ENCODE measurements at regions not wholly inside any gene's neighbourhood (a gene's known extent, or its start where the extent isn't known, plus 50 kb on each side); places are given as distances from the start of the nearest gene placed in this dataset.

DNA sequence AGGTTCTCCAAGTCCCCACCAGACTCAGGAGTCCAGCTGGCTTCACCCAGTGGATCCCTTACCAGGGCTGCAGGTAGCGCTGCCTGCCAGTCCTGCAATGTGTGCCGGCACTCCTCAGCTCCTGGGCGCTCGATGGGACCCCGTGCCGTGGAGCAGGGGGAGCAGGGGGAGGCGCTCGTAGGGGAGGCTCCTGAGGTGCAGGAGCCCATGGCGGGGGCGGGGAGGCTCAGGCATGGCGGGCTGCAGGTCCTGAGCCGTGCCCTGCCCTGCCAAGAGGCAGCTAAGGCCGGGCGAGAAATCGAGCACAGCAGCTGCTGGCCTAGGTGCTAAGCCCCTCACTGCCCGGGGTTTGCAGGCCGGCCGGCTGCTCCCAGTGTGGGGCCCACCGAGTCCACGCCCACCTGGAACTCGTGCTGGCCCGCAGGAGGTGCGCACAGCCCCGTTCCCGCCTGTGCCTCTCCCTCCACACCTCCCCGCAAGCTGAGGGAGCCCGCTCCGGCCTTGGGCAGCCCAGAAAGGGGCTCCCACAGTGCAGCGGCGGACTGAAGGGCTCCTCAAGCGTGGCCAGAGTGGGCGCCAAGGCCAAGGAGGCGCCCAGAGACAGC, 792.9 kb upstream of the CCDC179 start:
- no peak overlapping the region for H3K4me3 ChIP-seq (ENCODE audit: low read length)
- H3K9me3 ChIP-seq (ENCODE audit: control insufficient read depth, insufficient read depth, low read length), result 0 out of 2 replicates have a peak, but pooled peaks cover 4% of the 10 kb centered on the region
- H3K27me3 ChIP-seq (ENCODE audit: control insufficient read depth, low read length), result no peaks in the 10 kb centered on the region
- TF ChIP-seq, protein P1, sequence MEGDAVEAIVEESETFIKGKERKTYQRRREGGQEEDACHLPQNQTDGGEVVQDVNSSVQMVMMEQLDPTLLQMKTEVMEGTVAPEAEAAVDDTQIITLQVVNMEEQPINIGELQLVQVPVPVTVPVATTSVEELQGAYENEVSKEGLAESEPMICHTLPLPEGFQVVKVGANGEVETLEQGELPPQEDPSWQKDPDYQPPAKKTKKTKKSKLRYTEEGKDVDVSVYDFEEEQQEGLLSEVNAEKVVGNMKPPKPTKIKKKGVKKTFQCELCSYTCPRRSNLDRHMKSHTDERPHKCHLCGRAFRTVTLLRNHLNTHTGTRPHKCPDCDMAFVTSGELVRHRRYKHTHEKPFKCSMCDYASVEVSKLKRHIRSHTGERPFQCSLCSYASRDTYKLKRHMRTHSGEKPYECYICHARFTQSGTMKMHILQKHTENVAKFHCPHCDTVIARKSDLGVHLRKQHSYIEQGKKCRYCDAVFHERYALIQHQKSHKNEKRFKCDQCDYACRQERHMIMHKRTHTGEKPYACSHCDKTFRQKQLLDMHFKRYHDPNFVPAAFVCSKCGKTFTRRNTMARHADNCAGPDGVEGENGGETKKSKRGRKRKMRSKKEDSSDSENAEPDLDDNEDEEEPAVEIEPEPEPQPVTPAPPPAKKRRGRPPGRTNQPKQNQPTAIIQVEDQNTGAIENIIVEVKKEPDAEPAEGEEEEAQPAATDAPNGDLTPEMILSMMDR (IDR thresholded peaks at IDR 0.05; ENCODE audit: low read depth, low read length, poor library complexity, severe bottlenecking), result no peak
- no peak for TF ChIP-seq EZH2phosphoT487 (IDR thresholded peaks at IDR 0.05; ENCODE audit: borderline replicate concordance, low read length)
- no peaks in the 10 kb centered on the region for H3F3A ChIP-seq (ENCODE audit: control insufficient read depth, insufficient read depth)
- H4K20me1 ChIP-seq (ENCODE audit: control insufficient read depth, insufficient read depth, low read depth, low read length), result no peaks in the 10 kb centered on the region
- H3K79me2 ChIP-seq (ENCODE audit: control insufficient read depth, low read length), result no peaks in the 10 kb centered on the region
- H3K36me3 ChIP-seq (ENCODE audit: control insufficient read depth, low read length), result no peaks in the 10 kb centered on the region
- no peak overlapping the region for H3K4me2 ChIP-seq (ENCODE audit: low read length)
- no peaks in the 10 kb centered on the region for H3K9me2 ChIP-seq (replicated peaks; ENCODE audit: control insufficient read depth, low read length)
- no peaks in the 10 kb centered on the region for H3K4me1 ChIP-seq (ENCODE audit: control insufficient read depth, low read length)
- H3K27ac ChIP-seq (ENCODE audit: low read depth, low read length), result no peak overlapping the region

DNA sequence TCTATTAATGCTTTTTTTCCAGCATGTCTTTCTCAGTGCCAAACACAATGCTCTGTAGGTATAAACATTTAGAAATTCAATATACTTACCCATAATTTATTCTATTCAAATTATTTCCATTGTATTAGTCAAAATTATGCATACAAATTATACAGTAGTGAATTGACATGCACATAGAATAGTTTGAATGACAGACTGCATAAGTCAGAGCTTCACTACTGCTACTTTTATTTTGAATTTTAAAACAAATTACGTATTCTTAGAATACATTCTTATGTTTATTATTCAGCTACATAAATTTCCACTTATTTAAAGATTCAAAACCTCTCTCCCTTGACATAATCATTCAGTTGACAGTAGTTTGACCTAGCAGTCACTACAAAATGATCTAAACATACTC, 808.0 kb upstream of the CCDC179 start:
- TF ChIP-seq, protein P1 (IDR thresholded peaks at IDR 0.05; ENCODE audit: low read depth, low read length, poor library complexity, severe bottlenecking), result no peak
- TF ChIP-seq EZH2phosphoT487 (IDR thresholded peaks at IDR 0.05; ENCODE audit: borderline replicate concordance, low read length), result no peak
- Histone ChIP-seq H3K4me1 (ENCODE audit: control insufficient read depth, low read length) (no peaks in the 10 kb centered on the region), H3K27me3 (ENCODE audit: control insufficient read depth, low read length) (no peaks in the 10 kb centered on the region), H3K9me2 (replicated peaks; ENCODE audit: control insufficient read depth, low read length) (no peaks in the 10 kb centered on the region), H3K9me3 (ENCODE audit: control insufficient read depth, insufficient read depth, low read length) (0 out of 2 replicates have a peak, but pooled peaks cover 2% of the 10 kb centered on the region), H3K79me2 (ENCODE audit: control insufficient read depth, low read length) (no peaks in the 10 kb centered on the region), H3K27ac (ENCODE audit: low read depth, low read length) (no peak overlapping the region), H4K20me1 (ENCODE audit: control insufficient read depth, insufficient read depth, low read depth, low read length) (no peaks in the 10 kb centered on the region), H3F3A (ENCODE audit: control insufficient read depth, insufficient read depth) (no peaks in the 10 kb centered on the region), H3K4me2 (ENCODE audit: low read length) (no peak overlapping the region), H3K4me3 (ENCODE audit: low read length) (no peak overlapping the region), H3K36me3 (ENCODE audit: control insufficient read depth, low read length) (no peaks in the 10 kb centered on the region)

- TF ChIP-seq, protein P1 (IDR thresholded peaks at IDR 0.05; ENCODE audit: low read depth, low read length, poor library complexity, severe bottlenecking), result no peak
- no peak for TF ChIP-seq EZH2phosphoT487 (IDR thresholded peaks at IDR 0.05; ENCODE audit: borderline replicate concordance, low read length)
- no peaks in the 10 kb centered on the region for H3K79me2 ChIP-seq (ENCODE audit: control insufficient read depth, low read length)
- no peaks in the 10 kb centered on the region for H4K20me1 ChIP-seq (ENCODE audit: control insufficient read depth, insufficient read depth, low read depth, low read length)
- H3K4me2 ChIP-seq (ENCODE audit: low read length), result no peak overlapping the region
- no peaks in the 10 kb centered on the region for H3F3A ChIP-seq (ENCODE audit: control insufficient read depth, insufficient read depth)
- no peaks in the 10 kb centered on the region for H3K9me3 ChIP-seq (ENCODE audit: control insufficient read depth, insufficient read depth, low read length)
- H3K4me1 ChIP-seq (ENCODE audit: control insufficient read depth, low read length), result no peaks in the 10 kb centered on the region
- H3K9me2 ChIP-seq (replicated peaks; ENCODE audit: control insufficient read depth, low read length), result no peaks in the 10 kb centered on the region
- no peak overlapping the region for H3K4me3 ChIP-seq (ENCODE audit: low read length)
- no peak overlapping the region for H3K27ac ChIP-seq (ENCODE audit: low read depth, low read length)
- no peaks in the 10 kb centered on the region for H3K36me3 ChIP-seq (ENCODE audit: control insufficient read depth, low read length)
- H3K27me3 ChIP-seq (ENCODE audit: control insufficient read depth, low read length), result no peaks in the 10 kb centered on the region
These were observed 813.1 kb upstream of the CCDC179 start for GRCh38 chr11:23673366-23673765.

Measured in DOHH2 (cell line).